ENCODE measurements at regions not wholly inside any gene's neighbourhood (a gene's known extent, or its start where the extent isn't known, plus 50 kb on each side); places are given as distances from the start of the nearest gene placed in this dataset.

DNA sequence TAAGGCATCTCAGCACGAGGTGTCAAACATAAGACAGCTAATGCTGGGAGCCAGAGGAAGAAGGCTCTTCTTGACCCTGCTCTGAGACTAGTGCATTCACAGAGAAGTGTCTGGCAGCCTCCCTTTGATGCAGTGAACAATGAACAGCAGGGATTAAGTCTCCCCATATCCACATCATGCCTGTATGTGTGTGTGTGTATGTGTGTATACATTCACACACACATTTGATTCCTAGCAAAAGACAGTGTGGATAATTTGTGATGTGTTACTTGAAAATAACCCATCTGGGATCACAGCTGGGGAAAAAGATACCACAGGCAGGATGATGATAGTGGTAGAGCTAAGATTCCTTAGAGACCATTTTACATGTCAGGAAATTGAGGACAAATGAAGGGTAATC, 485.9 kb upstream of the GOT2 start:
- H3K9me3 ChIP-seq (ENCODE audit: low read depth), result no peaks in the 10 kb centered on the region
- TF ChIP-seq, protein P1, sequence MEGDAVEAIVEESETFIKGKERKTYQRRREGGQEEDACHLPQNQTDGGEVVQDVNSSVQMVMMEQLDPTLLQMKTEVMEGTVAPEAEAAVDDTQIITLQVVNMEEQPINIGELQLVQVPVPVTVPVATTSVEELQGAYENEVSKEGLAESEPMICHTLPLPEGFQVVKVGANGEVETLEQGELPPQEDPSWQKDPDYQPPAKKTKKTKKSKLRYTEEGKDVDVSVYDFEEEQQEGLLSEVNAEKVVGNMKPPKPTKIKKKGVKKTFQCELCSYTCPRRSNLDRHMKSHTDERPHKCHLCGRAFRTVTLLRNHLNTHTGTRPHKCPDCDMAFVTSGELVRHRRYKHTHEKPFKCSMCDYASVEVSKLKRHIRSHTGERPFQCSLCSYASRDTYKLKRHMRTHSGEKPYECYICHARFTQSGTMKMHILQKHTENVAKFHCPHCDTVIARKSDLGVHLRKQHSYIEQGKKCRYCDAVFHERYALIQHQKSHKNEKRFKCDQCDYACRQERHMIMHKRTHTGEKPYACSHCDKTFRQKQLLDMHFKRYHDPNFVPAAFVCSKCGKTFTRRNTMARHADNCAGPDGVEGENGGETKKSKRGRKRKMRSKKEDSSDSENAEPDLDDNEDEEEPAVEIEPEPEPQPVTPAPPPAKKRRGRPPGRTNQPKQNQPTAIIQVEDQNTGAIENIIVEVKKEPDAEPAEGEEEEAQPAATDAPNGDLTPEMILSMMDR (IDR thresholded peaks at IDR 0.05; ENCODE audit: low read depth, low read length), result no peak
- H3K4me1 ChIP-seq (ENCODE audit: low read depth), result no peaks in the 10 kb centered on the region
- no peak for DNase-seq (ENCODE audit: low read depth in 1 of 2, low spot score in 1 of 2)
- H3K4me3 ChIP-seq, result no peak overlapping the region
- no peak overlapping the region for H3K27ac ChIP-seq
- no peaks in the 10 kb centered on the region for H3K27me3 ChIP-seq
- H3K36me3 ChIP-seq, result no peaks in the 10 kb centered on the region

- Histone ChIP-seq H3K27me3 (no peaks in the 10 kb centered on the region), H3K4me3 (no peak overlapping the region), H3K9me3 (ENCODE audit: low read depth) (no peaks in the 10 kb centered on the region), H3K27ac (no peak overlapping the region), H3K4me1 (ENCODE audit: low read depth) (peaks cover 3% of the 10 kb centered on the region), H3K36me3 (no peaks in the 10 kb centered on the region)
- no peak for DNase-seq (ENCODE audit: low read depth in 1 of 2, low spot score in 1 of 2)
- TF ChIP-seq, protein P1 (IDR thresholded peaks at IDR 0.05; ENCODE audit: low read depth, low read length), result no peak
Observed at GRCh38 chr16:59216291-59216690, 482.2 kb upstream of the GOT2 start.

GRCh38 chr16:59214455-59214854, 480.3 kb upstream of the GOT2 start:
- Histone ChIP-seq H3K27ac (no peak overlapping the region), H3K9me3 (ENCODE audit: low read depth) (no peaks in the 10 kb centered on the region), H3K4me1 (ENCODE audit: low read depth) (peaks cover 12% of the 10 kb centered on the region), H3K27me3 (no peaks in the 10 kb centered on the region), H3K36me3 (no peaks in the 10 kb centered on the region), H3K4me3 (no peak overlapping the region)
- no peak for DNase-seq (ENCODE audit: low read depth in 1 of 2, low spot score in 1 of 2)
- TF ChIP-seq, protein P1 (IDR thresholded peaks at IDR 0.05; ENCODE audit: low read depth, low read length), result no peak

GRCh38 chr16:59213952-59214351, 479.8 kb upstream of the GOT2 start:
- no peaks in the 10 kb centered on the region for H3K27me3 ChIP-seq
- H3K9me3 ChIP-seq (ENCODE audit: low read depth), result no peaks in the 10 kb centered on the region
- TF ChIP-seq, protein P1 (IDR thresholded peaks at IDR 0.05; ENCODE audit: low read depth, low read length), result no peak
- H3K27ac ChIP-seq, result no peak overlapping the region
- no peaks in the 10 kb centered on the region for H3K36me3 ChIP-seq
- H3K4me1 ChIP-seq (ENCODE audit: low read depth), result peaks cover 12% of the 10 kb centered on the region
- no peak overlapping the region for H3K4me3 ChIP-seq
- no peak for DNase-seq (ENCODE audit: low read depth in 1 of 2, low spot score in 1 of 2)

DNA sequence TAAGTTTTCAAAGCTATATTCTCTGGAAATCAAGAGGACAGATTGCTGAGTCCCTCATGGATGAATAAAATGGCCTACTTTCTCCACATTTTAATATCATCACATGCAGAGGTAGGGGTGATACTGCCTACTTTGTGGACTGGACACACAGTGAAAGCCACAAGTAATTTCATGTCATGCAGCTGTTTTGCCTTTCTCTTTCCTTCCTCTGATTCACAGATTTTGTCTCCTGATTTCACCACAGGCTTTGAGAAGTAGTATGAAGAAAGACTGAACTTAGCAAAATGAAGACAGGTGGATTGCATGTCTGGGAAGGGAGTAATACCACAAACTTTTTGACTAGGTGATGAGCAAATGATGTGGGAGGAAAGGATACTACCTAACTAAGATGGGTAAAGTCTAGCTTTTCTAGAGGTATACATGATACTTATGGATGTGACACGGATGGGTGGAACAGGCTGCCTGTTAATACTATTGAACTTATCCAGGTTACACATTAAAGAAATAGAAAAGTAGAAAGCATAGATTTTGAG, 478.4 kb upstream of the GOT2 start:
- H3K36me3 ChIP-seq, result no peaks in the 10 kb centered on the region
- H3K4me3 ChIP-seq, result no peak overlapping the region
- H3K27ac ChIP-seq, result no peak overlapping the region
- H3K27me3 ChIP-seq, result no peaks in the 10 kb centered on the region
- peaks cover 12% of the 10 kb centered on the region for H3K4me1 ChIP-seq (ENCODE audit: low read depth)
- DNase-seq (ENCODE audit: low read depth in 1 of 2, low spot score in 1 of 2), result no peak
- TF ChIP-seq, protein P1 (IDR thresholded peaks at IDR 0.05; ENCODE audit: low read depth, low read length), result no peak
- no peaks in the 10 kb centered on the region for H3K9me3 ChIP-seq (ENCODE audit: low read depth)

Data from cardiac muscle cell (in vitro differentiated cells and primary cell).